Ovary (tissue), 7 donors: ENCODE measurements at regions not wholly inside any gene's neighbourhood (a gene's known extent, or its start where the extent isn't known, plus 50 kb on each side); places are given as distances from the start of the nearest gene placed in this dataset.
"Not testable (repeated sequence)": the region's sequence is repeated elsewhere in the genome, so short reads cannot be mapped to it uniquely, and the experiment has no call there.

Experiments
- DNase-seq, 5 donors: peaks; one replicate each; pipeline ENCODE4 v3.0.0-alpha.2; 2019 to 2020
- H3K27ac ChIP-seq, 2 donors: fragments of 200-600 bp; one replicate each; pipeline versions ENCODE4 v1.5.1 to v1.8.0; 2019 to 2022
- H3K27me3 ChIP-seq: fragments of 200-600 bp; one replicate; pipeline ENCODE4 v1.8.0; 2022
- H3K36me3 ChIP-seq: fragments of 200-600 bp; sonication (generic); one replicate; pipeline ENCODE4 v1.5.1; 2019
- H3K4me1 ChIP-seq: one replicate; pipeline ENCODE4 v1.8.1; 2013; ENCODE audit warnings: mild to moderate bottlenecking, moderate library complexity; ENCODE audit not compliant: insufficient read depth
- H3K4me3 ChIP-seq: fragments of 200-600 bp; sonication (generic); one replicate; pipeline ENCODE4 v1.5.1; 2017
- H3K9me3 ChIP-seq, 2 donors: fragments of 200-600 bp in 1 of 2; sonication (generic) in 1 of 2; one replicate each; pipeline versions ENCODE4 v1.5.1 to v1.8.1; 2013 to 2019; ENCODE audit warnings: mild to moderate bottlenecking in 1 of 2, moderate library complexity in 1 of 2
- CTCF ChIP-seq, 3 donors: fragments of 450-650 bp in 2 of 3; fragments of 200-600 bp in 1 of 3; IDR thresholded peaks; one replicate each; pipeline versions ENCODE4 v1.5.1 to v1.8.0; 2016 to 2022; ENCODE audit warnings: antibody characterized with exemption in 3 of 3, mild to moderate bottlenecking in 1 of 3
- EP300 ChIP-seq: sonication (generic); formaldehyde crosslinking; IDR thresholded peaks from one replicate; pipeline ENCODE4 v1.6.1; 2017; ENCODE audit warnings: antibody characterized with exemption
- POLR2A ChIP-seq: fragments of 450-650 bp; IDR thresholded peaks from one replicate; pipeline ENCODE4 v1.6.1; 2017; ENCODE audit warnings: antibody characterized with exemption, mild to moderate bottlenecking, moderate library complexity
- WGBS, 3 donors: extraction: QIAGEN DNeasy Blood & Tissue Kit in 1 of 3; methylation state at CpG; one replicate each; pipeline versions ENCODE4 v1.1.5 to v1.1.7; 2013 to 2017; 5-methylcytosine and 5-hydroxymethylcytosine counted together
- intact Hi-C, 4 donors: fragments of 100-400 bp; cut with DNase I; formaldehyde crosslinking; loops; one replicate each; pipeline versions ENCODE4 v1.11.0 to v1.15.1; 2022 to 2023
- donor health status: DM: no; HTN: no; CAD: no; lungs with moderate emphysema.
- donor health status: DM: no; HTN: no; CAD: no.
- donor health status: Bipolar disorder and iron deficiency.
- donor health status: DM: no; HTN: no; CAD: no.
- donor health status: DM: yes; HTN: yes; CAD: no.

DNA sequence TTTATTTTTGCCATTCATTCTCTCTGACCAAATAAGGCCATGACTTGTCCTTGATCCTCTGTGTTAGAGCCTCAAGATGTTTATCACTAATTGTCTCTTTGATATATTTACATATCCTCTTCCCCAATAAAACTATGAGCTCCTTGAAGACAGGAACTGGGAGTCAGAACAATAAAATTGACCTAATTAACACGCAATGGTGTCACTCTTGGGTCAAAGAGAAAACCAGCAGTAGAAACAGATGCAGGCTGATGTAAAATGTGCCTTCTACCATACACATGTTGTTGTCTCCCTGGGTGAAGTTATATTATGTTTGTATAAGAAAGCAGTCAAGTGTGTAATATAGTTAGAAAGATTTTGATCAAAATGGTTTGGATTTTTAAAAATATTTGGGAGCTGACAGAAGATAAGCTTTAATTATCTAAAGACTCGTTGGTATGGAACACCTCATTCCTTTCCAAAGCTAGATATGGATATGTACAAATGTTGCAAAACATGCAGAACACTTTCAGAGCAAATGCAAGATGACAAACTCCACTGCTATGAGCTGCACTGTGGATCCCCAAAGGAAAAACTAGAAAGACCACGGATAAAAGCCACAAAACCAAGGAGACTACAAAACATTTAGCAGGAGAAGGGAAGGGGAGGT is 109.7 kb upstream of the STMND1 start:
- H3K4me1 ChIP-seq = no peaks in the 10 kb centered on the region
- TF ChIP-seq CTCF (IDR thresholded peaks at IDR 0.05) (no peak), EP300 (no peak), POLR2A (no peak)
- peaks cover 0 to 5% of the 10 kb centered on the region in 2 donors for H3K9me3 ChIP-seq
- no peaks in the 10 kb centered on the region for H3K36me3 ChIP-seq
- H3K27me3 ChIP-seq = no peaks in the 10 kb centered on the region
- 36 to 45% (median 43%) methylated on average over 3 of the region's 3 CpGs for WGBS, 3 donors
- intact Hi-C loops = no loop called here
- DNase-seq = no peak
- H3K27ac ChIP-seq = no peak overlapping the region
- no peak overlapping the region for H3K4me3 ChIP-seq

DNA sequence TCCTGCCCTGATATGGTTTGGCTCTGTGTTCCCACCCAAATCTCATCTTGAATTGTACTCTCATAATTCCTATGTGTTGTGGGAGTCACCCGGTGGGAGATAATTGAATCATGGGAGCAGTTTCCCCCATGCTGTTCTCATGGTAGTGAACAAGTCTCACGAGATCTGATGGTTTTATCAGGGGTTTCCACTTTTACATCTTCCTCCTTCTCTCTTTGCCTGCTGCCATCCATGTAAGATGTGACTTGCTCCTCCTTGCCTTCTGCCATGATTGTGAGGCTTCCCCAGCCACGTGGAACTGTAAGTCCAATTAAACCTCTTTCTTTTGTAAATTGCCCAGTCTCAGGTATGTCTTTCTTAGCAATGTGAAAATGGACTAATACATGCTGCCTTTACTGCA is 111.9 kb upstream of the STMND1 start:
- 78 to 87% (median 86%) methylated on average over 3 of the region's 3 CpGs for WGBS, 3 donors
- H3K27me3 ChIP-seq, H3K27ac ChIP-seq, H3K36me3 ChIP-seq, H3K4me3 ChIP-seq, intact Hi-C loops, DNase-seq, H3K9me3 ChIP-seq, H3K4me1 ChIP-seq: not testable (repeated sequence)

DNA sequence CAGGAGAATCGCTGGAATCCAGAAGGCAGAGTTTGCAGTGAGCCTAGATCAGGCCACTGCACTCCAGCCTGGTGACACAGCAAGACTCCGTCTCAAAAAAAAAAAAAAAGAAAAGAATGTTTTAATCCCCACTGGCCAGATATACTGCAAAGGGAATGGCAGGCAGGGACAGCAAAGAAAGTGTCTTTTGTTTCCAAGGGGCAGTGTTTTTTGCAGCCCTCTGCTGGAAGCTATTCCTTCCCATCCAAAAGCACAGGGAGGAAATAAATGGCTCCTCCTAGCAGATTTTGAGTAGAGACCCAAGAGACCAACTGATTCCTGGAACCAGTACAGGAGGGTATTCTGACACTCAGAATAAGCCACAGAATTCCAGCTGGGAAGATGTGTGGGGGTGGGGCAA is 112.5 kb upstream of the STMND1 start:
- WGBS, 3 donors = 90 to 100% (median 95%) methylated on average over 2 of the region's 2 CpGs
- Histone ChIP-seq H3K4me3 (no peak overlapping the region), H3K9me3 (peaks cover 0 to 5% of the 10 kb centered on the region in 2 donors), H3K27ac (no peak overlapping the region), H3K4me1 (no peaks in the 10 kb centered on the region), H3K27me3 (no peaks in the 10 kb centered on the region), H3K36me3 (no peaks in the 10 kb centered on the region)
- intact Hi-C loops = no loop called here
- no peak for TF ChIP-seq CTCF (IDR thresholded peaks at IDR 0.05)
- no peak for TF ChIP-seq POLR2A
- no peak for TF ChIP-seq EP300
- DNase-seq = no peak

DNA sequence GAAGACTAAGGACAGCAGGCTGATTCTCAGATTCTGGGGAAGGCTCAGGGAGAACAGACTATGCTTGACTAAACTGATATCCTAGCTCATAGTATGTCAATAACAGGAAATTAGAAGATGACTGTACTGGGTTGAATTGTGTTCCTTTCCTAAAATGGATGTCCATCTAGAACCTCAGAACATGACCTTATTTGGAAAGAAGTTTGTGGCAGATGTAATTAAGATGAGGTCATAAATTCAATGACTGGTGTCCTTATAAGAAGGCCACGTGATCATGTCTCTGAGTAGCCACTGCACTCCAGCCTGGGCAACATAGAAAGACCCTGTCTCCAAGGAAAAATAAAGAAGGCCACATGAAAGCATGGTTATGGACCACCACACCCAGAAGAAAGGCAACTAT is 113.9 kb upstream of the STMND1 start:
- no peaks in the 10 kb centered on the region for H3K27me3 ChIP-seq
- TF ChIP-seq CTCF (IDR thresholded peaks at IDR 0.05) = no peak
- TF ChIP-seq POLR2A = no peak
- no peak for TF ChIP-seq EP300
- no peak overlapping the region for H3K27ac ChIP-seq
- no peaks in the 10 kb centered on the region for H3K36me3 ChIP-seq
- intact Hi-C loops = no loop called here
- no peaks in the 10 kb centered on the region for H3K4me1 ChIP-seq
- DNase-seq = no peak
- 84 to 92% (median 91%) methylated on average over 1 of the region's 1 CpG for WGBS, 3 donors
- peaks cover 0 to 5% of the 10 kb centered on the region in 2 donors for H3K9me3 ChIP-seq
- no peak overlapping the region for H3K4me3 ChIP-seq

GRCh38 chr6:16985513-16986284 is 116.2 kb upstream of the STMND1 start:
- peaks cover 0 to 5% of the 10 kb centered on the region in 2 donors for H3K9me3 ChIP-seq
- intact Hi-C loops = no loop called here
- peak overlapping the region; percentile 18 for H3K4me3 ChIP-seq
- TF ChIP-seq EP300 (no peak), CTCF (IDR thresholded peaks at IDR 0.05) (no peak), POLR2A (no peak)
- H3K4me1 ChIP-seq = no peaks in the 10 kb centered on the region
- no peak for DNase-seq
- 25 to 32% (median 26%) methylated on average over 10 of the region's 10 CpGs for whole genome bisulfite sequencing, 3 donors
- no peaks in the 10 kb centered on the region for H3K27me3 ChIP-seq
- H3K36me3 ChIP-seq = no peaks in the 10 kb centered on the region
- H3K27ac ChIP-seq = no peak overlapping the region
